NB4 (cell line): ENCODE measurements at regions not wholly inside any gene's neighbourhood (a gene's known extent, or its start where the extent isn't known, plus 50 kb on each side); places are given as distances from the start of the nearest gene placed in this dataset.

Source experiments
- MYC ChIP-seq: IDR thresholded peaks from 2 replicates; pipeline ENCODE4 v1.6.1; 2011; ENCODE audit warnings: low read depth, low read length
- POLR2A ChIP-seq: IDR thresholded peaks from 2 replicates; pipeline ENCODE4 v1.6.1; 2011; ENCODE audit warnings: mild to moderate bottlenecking; ENCODE audit not compliant: insufficient read length; ENCODE audit errors: extremely low read depth
- TF ChIP-seq, protein P1 (sequence below): IDR thresholded peaks from one replicate; pipeline ENCODE4 v1.5.1; 2012; ENCODE audit warnings: low read depth, low read length
- TF ChIP-seq, protein P2 (sequence below): IDR thresholded peaks from 2 replicates; pipeline ENCODE4 v1.6.1; 2011; ENCODE audit warnings: low read depth, low read length

DNA sequence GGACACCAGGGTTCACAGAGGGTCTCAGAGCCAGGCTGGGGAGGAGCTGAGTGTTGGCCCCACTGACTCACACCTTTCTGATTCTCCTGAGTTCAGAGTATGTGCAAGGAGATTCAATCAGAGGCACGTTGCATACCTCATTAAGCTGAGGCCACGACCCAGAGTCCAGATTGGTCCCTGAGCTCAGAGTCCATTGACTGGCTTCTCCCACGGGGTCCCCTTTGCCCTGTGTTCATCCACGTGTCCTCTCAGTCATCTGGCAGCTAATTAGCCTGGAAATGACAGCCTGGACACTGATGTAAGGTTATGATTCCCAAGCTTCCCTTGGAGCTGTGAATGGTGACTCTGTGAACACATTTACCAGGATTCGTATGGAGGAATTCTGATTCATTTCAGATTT, 267.2 kb downstream of the SH3BP4 start:
- TF ChIP-seq, protein P1, sequence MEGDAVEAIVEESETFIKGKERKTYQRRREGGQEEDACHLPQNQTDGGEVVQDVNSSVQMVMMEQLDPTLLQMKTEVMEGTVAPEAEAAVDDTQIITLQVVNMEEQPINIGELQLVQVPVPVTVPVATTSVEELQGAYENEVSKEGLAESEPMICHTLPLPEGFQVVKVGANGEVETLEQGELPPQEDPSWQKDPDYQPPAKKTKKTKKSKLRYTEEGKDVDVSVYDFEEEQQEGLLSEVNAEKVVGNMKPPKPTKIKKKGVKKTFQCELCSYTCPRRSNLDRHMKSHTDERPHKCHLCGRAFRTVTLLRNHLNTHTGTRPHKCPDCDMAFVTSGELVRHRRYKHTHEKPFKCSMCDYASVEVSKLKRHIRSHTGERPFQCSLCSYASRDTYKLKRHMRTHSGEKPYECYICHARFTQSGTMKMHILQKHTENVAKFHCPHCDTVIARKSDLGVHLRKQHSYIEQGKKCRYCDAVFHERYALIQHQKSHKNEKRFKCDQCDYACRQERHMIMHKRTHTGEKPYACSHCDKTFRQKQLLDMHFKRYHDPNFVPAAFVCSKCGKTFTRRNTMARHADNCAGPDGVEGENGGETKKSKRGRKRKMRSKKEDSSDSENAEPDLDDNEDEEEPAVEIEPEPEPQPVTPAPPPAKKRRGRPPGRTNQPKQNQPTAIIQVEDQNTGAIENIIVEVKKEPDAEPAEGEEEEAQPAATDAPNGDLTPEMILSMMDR: no peak
- TF ChIP-seq POLR2A (no peak), MYC (no peak)
- TF ChIP-seq, protein P2, sequence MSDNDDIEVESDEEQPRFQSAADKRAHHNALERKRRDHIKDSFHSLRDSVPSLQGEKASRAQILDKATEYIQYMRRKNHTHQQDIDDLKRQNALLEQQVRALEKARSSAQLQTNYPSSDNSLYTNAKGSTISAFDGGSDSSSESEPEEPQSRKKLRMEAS: no peak
